Activated T-helper 1 cell treated with anti-CD3 and anti-CD28 coated beads, Interleukin-12 subunit alpha, Interleukin-12 subunit beta, Interleukin-2, Interleukin-4 antibody, amounts not matched to agents 30 ng/mL and 10 ng/mL and 1 ng/mL, durations not matched to agents 14 hours and 24 hours and 36 hours (primary cell): ENCODE measurements at regions not wholly inside any gene's neighbourhood (a gene's known extent, or its start where the extent isn't known, plus 50 kb on each side); places are given as distances from the start of the nearest gene placed in this dataset.
"Not testable (repeated sequence)": the region's sequence is repeated elsewhere in the genome, so short reads cannot be mapped to it uniquely, and the experiment has no call there.

Source experiments
- DNase-seq: peaks from one replicate; pipeline ENCODE4 v3.0.0; 2021; ENCODE audit warnings: low spot score
- H3K27ac Mint-ChIP-seq: one replicate; pipeline ENCODE4 v1.8.0; 2021; ENCODE audit warnings: mild to moderate bottlenecking, mixed read lengths
- H3K27me3 Mint-ChIP-seq: one replicate; pipeline ENCODE4 v1.8.0; 2022; ENCODE audit warnings: mild to moderate bottlenecking, moderate library complexity, mixed read lengths; ENCODE audit not compliant: insufficient read depth
- H3K36me3 Mint-ChIP-seq: one replicate; pipeline ENCODE4 v1.8.0; 2021; ENCODE audit warnings: low read depth, mixed read lengths
- H3K4me1 Mint-ChIP-seq: one replicate; pipeline ENCODE4 v1.8.0; 2021; ENCODE audit warnings: low read depth, mixed read lengths
- H3K4me3 Mint-ChIP-seq: one replicate; pipeline ENCODE4 v1.8.0; 2021; ENCODE audit warnings: mild to moderate bottlenecking, moderate library complexity, mixed read lengths
- H3K9me3 Mint-ChIP-seq: one replicate; pipeline ENCODE4 v1.8.0; 2021; ENCODE audit warnings: mixed read lengths
- intact Hi-C: fragments of 100-400 bp; cut with micrococcal nuclease; formaldehyde crosslinking; loops from one replicate; pipeline ENCODE4 v1.15.1; 2024

DNA sequence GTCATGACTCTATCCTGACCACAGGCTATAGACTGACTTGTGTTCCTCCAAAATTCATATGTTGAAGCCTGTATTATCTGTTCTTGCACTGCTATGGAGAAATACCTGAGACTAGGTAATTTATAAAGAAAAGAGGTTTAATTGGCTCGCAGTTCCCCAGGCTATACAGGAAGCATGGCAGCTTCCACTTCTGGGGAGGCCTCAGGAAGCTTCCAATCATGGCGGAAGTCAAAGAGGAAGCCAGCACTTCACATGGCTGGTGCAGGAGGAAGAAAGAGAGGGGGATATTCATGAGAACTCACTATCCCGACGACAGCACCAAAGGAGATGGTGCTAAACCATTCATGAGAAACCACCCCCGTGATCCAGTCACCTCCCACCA, 84.3 kb upstream of the KDM7A start:
- no peak for DNase-seq
- no peak overlapping the region for H3K27ac Mint-ChIP-seq
- peaks cover 42% of the 10 kb centered on the region for H3K4me1 Mint-ChIP-seq
- H3K27me3 Mint-ChIP-seq = no peaks in the 10 kb centered on the region
- H3K9me3 Mint-ChIP-seq = peaks cover 9% of the 10 kb centered on the region
- no peak overlapping the region for H3K4me3 Mint-ChIP-seq
- intact Hi-C loops = no loop called here
- peaks cover 5% of the 10 kb centered on the region for H3K36me3 Mint-ChIP-seq

GRCh38 chr7:140260352-140261104, 83.7 kb upstream of the KDM7A start:
- no peak for DNase-seq
- intact Hi-C loops = no loop called here
- peaks cover 9% of the 10 kb centered on the region for H3K9me3 Mint-ChIP-seq
- H3K36me3 Mint-ChIP-seq = peaks cover 5% of the 10 kb centered on the region
- H3K27ac Mint-ChIP-seq = no peak overlapping the region
- H3K27me3 Mint-ChIP-seq = no peaks in the 10 kb centered on the region
- H3K4me1 Mint-ChIP-seq = peaks cover 42% of the 10 kb centered on the region
- no peak overlapping the region for H3K4me3 Mint-ChIP-seq

GRCh38 chr7:140257278-140257677, 80.5 kb upstream of the KDM7A start:
- H3K27me3 Mint-ChIP-seq, DNase-seq, H3K27ac Mint-ChIP-seq, H3K36me3 Mint-ChIP-seq, H3K9me3 Mint-ChIP-seq, H3K4me3 Mint-ChIP-seq: not testable (repeated sequence)
- intact Hi-C loops = loop anchor here (10.0 kb wide), 1 partner anchor 342 kb away; no protein-coding TSS in a partner anchor
- peaks cover 43% of the 10 kb centered on the region for H3K4me1 Mint-ChIP-seq

DNA sequence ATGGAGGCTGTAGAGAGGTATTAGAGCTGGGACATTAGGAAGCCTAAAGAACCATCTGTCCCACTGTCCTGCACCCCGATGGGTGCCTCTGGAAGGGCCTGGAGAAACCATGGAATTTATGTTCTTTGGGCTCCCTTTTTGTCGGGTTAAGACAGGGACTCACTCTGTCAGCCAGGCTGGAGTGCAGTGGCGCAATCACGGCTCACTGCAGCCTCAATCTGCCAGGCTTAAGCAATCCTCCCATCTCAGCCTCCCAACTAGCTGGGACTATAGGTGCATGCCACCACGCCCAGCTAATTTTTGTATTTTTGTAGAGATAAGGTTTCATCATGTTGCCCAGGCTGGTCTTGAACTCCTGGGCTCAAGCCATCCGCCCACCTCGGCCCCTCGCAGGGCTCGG, 78.2 kb upstream of the KDM7A start:
- not testable (repeated sequence) for DNase-seq, H3K27me3 Mint-ChIP-seq, H3K4me3 Mint-ChIP-seq, H3K9me3 Mint-ChIP-seq, H3K27ac Mint-ChIP-seq
- Mint-ChIP-seq H3K36me3 (peaks cover 10% of the 10 kb centered on the region), H3K4me1 (peaks cover 36% of the 10 kb centered on the region)
- intact Hi-C loops = loop anchor here (2.0 to 10.0 kb wide), 3 partner anchors 193 to 340 kb away; partner anchors contain the start of gene PARP12

DNA sequence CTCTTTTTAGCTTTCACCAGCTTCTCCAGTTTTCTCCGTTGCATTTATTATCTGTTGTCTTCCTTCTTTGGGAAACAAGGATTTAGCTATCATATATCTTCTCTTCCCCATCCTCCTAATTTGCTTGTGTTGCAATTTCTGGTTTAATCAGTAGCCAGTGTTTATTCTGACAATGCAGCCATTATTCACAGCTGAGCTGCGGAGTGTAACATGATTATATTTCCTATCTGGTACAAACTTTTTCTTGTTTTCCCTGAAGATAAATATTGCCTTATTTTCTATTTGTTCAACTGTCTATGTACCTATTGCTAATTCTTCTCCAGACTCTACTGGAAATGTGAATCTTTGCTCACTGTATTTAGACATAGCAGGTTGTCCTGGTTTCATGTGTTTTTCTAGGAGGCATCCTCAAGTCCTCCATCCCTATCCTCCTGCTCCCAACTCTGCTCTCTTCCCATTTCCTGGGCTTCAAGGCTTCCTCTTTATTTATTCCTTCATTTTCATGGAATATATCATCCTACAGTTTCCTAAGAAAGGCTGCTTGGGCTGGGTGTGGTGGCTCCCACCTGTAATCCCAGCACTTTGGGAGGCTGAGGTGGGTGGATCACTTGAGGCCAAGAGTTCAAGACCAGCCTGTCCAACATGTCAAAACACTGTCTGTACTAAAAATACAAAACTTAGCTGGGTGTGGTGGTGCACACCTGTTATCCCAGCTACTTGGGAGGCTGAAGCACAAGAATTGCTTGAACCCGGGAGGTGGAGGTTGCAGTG, 72.4 kb upstream of the KDM7A start:
- Mint-ChIP-seq H3K4me1 (peaks cover 30% of the 10 kb centered on the region), H3K36me3 (peaks cover 5% of the 10 kb centered on the region), H3K9me3 (no peaks in the 10 kb centered on the region), H3K27me3 (no peaks in the 10 kb centered on the region), H3K4me3 (no peak overlapping the region), H3K27ac (no peak overlapping the region)
- DNase-seq = no peak
- intact Hi-C loops = no loop called here

DNA sequence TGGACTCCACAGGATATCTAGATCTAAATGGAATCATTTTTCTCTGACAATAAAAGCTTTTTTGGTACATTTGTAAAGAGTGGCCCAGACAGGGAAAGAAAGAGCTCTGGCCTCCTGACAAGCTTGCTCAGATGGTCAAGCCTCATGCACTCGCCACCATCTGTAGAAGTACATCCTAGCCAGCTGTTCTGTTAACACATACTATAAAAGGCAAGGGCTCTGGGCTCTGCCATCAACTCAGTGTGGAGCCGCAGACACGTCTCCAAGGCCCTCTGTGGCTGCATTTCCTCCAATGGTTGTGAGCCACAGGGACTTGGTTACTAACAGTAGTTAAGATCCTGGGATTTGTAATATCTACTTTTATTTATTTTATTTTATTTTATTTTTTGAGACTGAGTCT, 70.8 kb upstream of the KDM7A start:
- no peaks in the 10 kb centered on the region for H3K27me3 Mint-ChIP-seq
- no peak for DNase-seq
- H3K4me3 Mint-ChIP-seq = no peak overlapping the region
- H3K27ac Mint-ChIP-seq = no peak overlapping the region
- no peaks in the 10 kb centered on the region for H3K9me3 Mint-ChIP-seq
- intact Hi-C loops = no loop called here
- H3K4me1 Mint-ChIP-seq = peaks cover 18% of the 10 kb centered on the region
- H3K36me3 Mint-ChIP-seq = peaks cover 5% of the 10 kb centered on the region

DNA sequence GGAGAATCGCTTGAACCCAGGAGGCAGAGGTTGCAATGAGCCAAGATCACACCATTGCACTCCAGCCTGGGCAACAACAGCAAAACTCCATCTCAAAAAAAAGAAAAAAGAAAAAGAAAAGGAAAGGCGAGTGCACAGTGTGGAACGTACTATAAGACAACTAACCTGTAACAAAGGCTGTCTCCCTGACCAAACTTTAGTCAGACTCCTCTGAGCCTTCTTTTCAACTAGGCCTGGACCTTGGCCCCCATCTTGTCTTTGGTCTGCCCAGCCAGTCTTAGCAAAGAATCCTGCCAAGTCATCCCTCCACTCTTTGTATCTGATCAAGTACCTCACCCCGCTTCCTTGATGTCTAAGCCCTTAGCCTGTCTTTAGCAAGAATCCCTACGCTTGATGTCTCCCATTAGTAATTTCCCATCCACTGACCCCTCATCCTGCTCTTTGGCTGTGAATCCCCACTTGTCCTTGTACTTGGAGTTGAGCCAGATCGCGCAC, 68.9 kb upstream of the KDM7A start:
- intact Hi-C loops = no loop called here
- Mint-ChIP-seq H3K27me3 (no peaks in the 10 kb centered on the region), H3K36me3 (no peaks in the 10 kb centered on the region), H3K9me3 (no peaks in the 10 kb centered on the region), H3K27ac (no peak overlapping the region), H3K4me3 (no peak overlapping the region), H3K4me1 (peaks cover 15% of the 10 kb centered on the region)
- no peak for DNase-seq

DNA sequence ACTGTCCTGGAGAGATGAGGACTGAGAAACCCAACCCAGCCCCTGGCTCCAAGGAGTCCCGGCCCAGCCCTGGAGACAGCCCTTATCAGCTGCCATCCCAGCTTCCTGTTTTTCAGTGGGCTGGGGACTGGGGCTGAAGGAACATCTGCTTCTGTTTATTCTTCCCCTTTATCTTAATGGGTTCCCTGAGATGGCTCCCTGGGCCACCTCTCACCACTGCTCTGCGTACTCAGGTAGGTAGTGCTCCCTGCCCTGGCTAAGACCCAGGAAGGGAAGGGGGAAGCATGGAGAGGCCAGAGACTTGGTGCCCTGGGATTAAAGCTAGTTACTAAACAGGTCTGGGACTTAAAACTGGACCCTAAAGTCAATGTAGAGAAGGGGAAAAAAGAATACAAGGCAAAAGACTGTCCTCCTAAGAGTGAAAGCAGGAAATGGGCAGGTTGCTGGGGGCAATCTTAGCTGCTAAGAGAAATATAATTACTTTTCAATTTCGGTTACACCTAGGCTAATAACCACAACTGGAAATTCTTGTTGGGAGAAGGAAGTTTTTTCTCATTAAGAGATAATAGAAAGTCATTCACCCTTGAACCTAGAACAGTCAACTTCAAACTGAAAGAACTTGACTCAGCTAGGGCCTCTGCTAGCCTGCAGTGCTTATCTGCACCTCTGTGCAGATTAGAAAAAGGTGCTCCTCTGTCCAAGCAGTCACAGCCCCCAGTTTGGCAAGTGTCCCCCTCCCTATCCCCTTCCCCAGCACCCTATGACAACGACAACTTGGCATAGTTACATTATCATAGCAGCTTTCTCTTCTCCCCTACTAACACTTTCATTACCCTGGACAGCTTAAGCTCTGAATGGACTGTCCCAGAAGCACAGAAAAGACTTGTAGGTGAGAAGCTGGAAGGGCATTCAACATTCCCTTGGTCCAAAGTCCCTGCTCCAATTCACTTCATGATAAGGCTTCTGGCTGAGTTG, 65.6 kb upstream of the KDM7A start:
- H3K4me3 Mint-ChIP-seq = no peak overlapping the region
- no peaks in the 10 kb centered on the region for H3K9me3 Mint-ChIP-seq
- H3K36me3 Mint-ChIP-seq = no peaks in the 10 kb centered on the region
- intact Hi-C loops = loop anchor here (1.0 kb wide), 1 partner anchor 11 kb away; no protein-coding TSS in a partner anchor
- DNase-seq = no peak
- no peaks in the 10 kb centered on the region for H3K27me3 Mint-ChIP-seq
- no peak overlapping the region for H3K27ac Mint-ChIP-seq
- peaks cover 15% of the 10 kb centered on the region for H3K4me1 Mint-ChIP-seq

DNA sequence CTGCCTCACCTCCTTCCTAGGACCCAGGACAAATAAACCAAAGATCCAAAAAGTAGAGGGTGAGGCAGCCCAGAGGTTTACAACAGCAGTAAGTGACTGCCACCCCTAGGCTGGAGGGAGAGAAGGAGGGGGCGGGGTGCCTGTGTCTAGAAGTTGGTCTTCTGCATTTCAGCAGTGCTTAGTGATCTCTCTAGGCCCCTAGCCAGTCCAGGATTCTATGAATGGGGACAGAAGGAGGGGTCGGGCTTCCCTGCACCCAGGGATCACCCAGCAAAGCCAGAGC, 62.8 kb upstream of the KDM7A start:
- Mint-ChIP-seq H3K36me3 (no peaks in the 10 kb centered on the region), H3K4me1 (peaks cover 15% of the 10 kb centered on the region)
- intact Hi-C loops = no loop called here

GRCh38 chr7:140238778-140239652, 62.2 kb upstream of the KDM7A start:
- H3K4me1 Mint-ChIP-seq = peaks cover 15% of the 10 kb centered on the region
- no peak overlapping the region for H3K4me3 Mint-ChIP-seq
- H3K27ac Mint-ChIP-seq = no peak overlapping the region
- no peaks in the 10 kb centered on the region for H3K27me3 Mint-ChIP-seq
- H3K36me3 Mint-ChIP-seq = no peaks in the 10 kb centered on the region
- intact Hi-C loops = no loop called here
- no peak for DNase-seq
- H3K9me3 Mint-ChIP-seq = no peaks in the 10 kb centered on the region

More for the DNA sequence above, 62.8 kb upstream of the KDM7A start:
- H3K27me3 Mint-ChIP-seq = no peaks in the 10 kb centered on the region
- no peak overlapping the region for H3K27ac Mint-ChIP-seq
- H3K9me3 Mint-ChIP-seq = no peaks in the 10 kb centered on the region
- no peak overlapping the region for H3K4me3 Mint-ChIP-seq
- no peak for DNase-seq

DNA sequence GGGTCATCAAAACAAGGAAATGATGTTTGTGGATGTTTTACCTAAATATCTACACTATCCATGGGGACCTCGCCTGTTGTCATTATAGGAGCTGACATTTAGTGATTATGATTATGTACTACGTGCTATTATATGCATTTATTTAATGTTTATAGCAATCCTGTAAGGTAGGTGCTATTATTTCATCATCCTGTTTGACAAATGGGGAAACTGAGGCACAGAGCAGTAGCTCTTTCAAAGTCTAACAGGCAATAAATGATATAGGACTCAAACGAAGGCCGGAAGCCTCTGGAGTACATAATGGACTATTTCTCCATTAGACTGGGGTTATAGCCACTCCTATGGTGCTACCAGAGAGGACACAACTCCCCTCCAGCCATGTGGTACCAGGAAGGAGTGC, 60.6 kb upstream of the KDM7A start:
- Mint-ChIP-seq H3K27ac (no peak overlapping the region), H3K4me1 (peaks cover 23% of the 10 kb centered on the region), H3K36me3 (no peaks in the 10 kb centered on the region), H3K9me3 (no peaks in the 10 kb centered on the region), H3K27me3 (no peaks in the 10 kb centered on the region), H3K4me3 (no peak overlapping the region)
- intact Hi-C loops = no loop called here
- DNase-seq = no peak

GRCh38 chr7:140236626-140237025, 59.8 kb upstream of the KDM7A start:
- DNase-seq = no peak
- Mint-ChIP-seq H3K36me3 (no peaks in the 10 kb centered on the region), H3K4me1 (peaks cover 21% of the 10 kb centered on the region), H3K9me3 (no peaks in the 10 kb centered on the region), H3K27ac (no peak overlapping the region), H3K4me3 (no peak overlapping the region), H3K27me3 (no peaks in the 10 kb centered on the region)
- intact Hi-C loops = no loop called here
